GM10266 (cell line): ENCODE measurements at regions not wholly inside any gene's neighbourhood (a gene's known extent, or its start where the extent isn't known, plus 50 kb on each side); places are given as distances from the start of the nearest gene placed in this dataset.

ENCODE experiments used
- DNase-seq: peaks from one replicate; pipeline ENCODE4 v3.0.0; 2012; ENCODE audit errors: extremely low spot score
- CTCF ChIP-seq: IDR thresholded peaks from 2 replicates; pipeline ENCODE4 v1.5.1; 2012; ENCODE audit warnings: mild to moderate bottlenecking, low read depth; ENCODE audit not compliant: control insufficient read depth, insufficient read depth; ENCODE audit errors: missing control alignments

GRCh38 chr6:131510094-131510493 lies 62.9 kb upstream of the ARG1 start:
- no peak for TF ChIP-seq CTCF
- no peak for DNase-seq

GRCh38 chr6:131510591-131510990 lies 62.4 kb upstream of the ARG1 start:
- no peak for TF ChIP-seq CTCF
- no peak for DNase-seq

- TF ChIP-seq CTCF: peak; percentile 72
- DNase-seq: peak; percentile 26
Measured at GRCh38 chr6:131519670-131520436, 53.2 kb upstream of the ARG1 start.
